ENCODE measurements at regions not wholly inside any gene's neighbourhood (a gene's known extent, or its start where the extent isn't known, plus 50 kb on each side); places are given as distances from the start of the nearest gene placed in this dataset.
"Not testable (repeated sequence)": the region's sequence is repeated elsewhere in the genome, so short reads cannot be mapped to it uniquely, and the experiment has no call there.

DNA sequence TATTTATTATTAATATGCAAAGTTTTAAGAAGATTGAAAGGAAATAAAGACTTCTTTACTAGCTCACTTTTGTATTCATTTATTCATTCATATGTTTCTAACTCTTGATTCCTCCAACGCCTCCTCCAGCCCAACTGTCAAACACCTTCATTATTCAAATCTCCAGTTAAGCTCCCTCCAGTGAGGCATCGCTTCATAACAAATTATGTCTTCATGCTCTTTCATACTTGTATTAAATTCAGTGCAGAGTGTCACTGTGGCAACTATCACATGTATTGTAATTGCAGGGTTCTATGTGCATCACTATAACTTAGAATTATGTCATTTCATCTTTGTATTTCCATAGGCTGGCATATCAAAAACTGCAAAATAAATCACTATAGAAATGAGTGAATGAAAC, 1394.2 kb upstream of the PCDH7 start:
- no peak for DNase-seq (ENCODE audit: low read depth)
- in situ Hi-C loops (cut with HindIII; ENCODE audit: low pct_unique_long_range_greater_than_20kb, low sequenced_read_pairs): no loop called here

DNA sequence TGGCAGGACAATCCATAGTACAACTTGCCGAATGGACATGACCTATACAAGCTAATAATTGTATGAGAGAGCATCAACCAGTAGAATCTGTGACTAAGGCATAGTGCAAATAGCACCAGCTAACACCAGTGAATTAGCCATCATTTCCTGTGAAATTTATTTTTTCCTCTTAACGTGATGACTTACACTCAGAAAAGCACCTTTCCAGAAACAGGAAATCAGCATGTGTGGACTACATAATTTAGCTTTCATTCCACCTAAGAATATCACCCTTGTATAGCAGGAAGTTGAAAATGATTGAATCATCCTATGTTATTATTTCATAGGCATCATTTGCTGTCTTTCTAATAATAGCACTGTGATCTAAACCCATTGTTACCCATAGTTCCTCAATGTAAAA, 1393.4 kb upstream of the PCDH7 start:
- no peak for DNase-seq (ENCODE audit: low read depth)

GRCh38 chr4:29336861-29337260, 1383.3 kb upstream of the PCDH7 start:
- no peak for DNase-seq (ENCODE audit: low read depth)
- in situ Hi-C loops (cut with HindIII; ENCODE audit: low pct_unique_long_range_greater_than_20kb, low sequenced_read_pairs): no loop called here

More for the DNA sequence above, 1393.4 kb upstream of the PCDH7 start:
- in situ Hi-C loops (cut with HindIII; ENCODE audit: low pct_unique_long_range_greater_than_20kb, low sequenced_read_pairs): no loop called here

DNA sequence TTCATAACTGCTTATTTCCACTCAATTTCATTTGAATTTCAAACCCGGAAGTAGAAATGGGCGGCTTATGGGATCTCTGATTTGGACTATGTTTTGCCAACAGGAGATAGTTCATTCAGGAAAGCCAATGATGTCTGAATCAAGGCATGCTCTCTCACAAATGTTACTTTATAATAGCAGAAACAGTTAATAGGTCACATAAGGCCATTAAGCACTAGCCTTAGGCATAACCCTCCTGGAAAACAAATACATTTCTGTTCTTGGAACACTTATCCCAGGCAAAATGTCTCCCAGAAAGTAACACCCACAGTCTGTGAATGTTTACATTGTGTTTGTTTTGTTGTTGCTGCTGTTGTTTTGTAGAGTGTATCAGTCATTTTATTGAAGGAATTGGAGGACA, 1347.2 kb upstream of the PCDH7 start:
- DNase-seq (ENCODE audit: low read depth): no peak
- in situ Hi-C loops (cut with HindIII; ENCODE audit: low pct_unique_long_range_greater_than_20kb, low sequenced_read_pairs): no loop called here

GRCh38 chr4:29375716-29376115, 1344.5 kb upstream of the PCDH7 start:
- DNase-seq (ENCODE audit: low read depth): no peak
- in situ Hi-C loops (cut with HindIII; ENCODE audit: low pct_unique_long_range_greater_than_20kb, low sequenced_read_pairs): no loop called here

- in situ Hi-C loops (cut with HindIII; ENCODE audit: low pct_unique_long_range_greater_than_20kb, low sequenced_read_pairs); DNase-seq (ENCODE audit: low read depth): not testable (repeated sequence)
Measured at GRCh38 chr4:29378237-29378636, 1341.9 kb upstream of the PCDH7 start.

- DNase-seq (ENCODE audit: low read depth): no peak
Measured at GRCh38 chr4:29390921-29391320, 1329.2 kb upstream of the PCDH7 start.

DNA sequence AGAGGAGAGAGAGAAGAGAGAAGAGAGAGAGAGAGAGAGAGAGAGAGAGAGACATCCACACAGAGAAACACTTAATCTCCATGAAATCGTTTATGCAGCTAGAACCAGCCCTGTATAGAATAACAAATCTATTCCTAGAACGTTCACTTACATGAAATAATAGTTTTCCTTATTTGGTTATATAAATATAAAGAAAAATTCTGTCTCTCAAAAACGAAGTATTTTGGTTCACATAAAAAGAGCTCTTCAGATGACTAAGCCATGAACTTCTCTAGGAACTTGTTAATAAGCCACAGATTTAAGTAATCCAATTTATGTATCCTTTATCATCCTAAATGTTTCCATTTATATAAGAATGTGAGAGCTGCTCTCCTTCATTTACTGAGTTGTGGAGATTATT, 1315.1 kb upstream of the PCDH7 start:
- DNase-seq (ENCODE audit: low read depth): no peak
- in situ Hi-C loops (cut with HindIII; ENCODE audit: low pct_unique_long_range_greater_than_20kb, low sequenced_read_pairs): no loop called here

More at GRCh38 chr4:29390921-29391320, 1329.2 kb upstream of the PCDH7 start:
- in situ Hi-C loops (cut with HindIII; ENCODE audit: low pct_unique_long_range_greater_than_20kb, low sequenced_read_pairs): no loop called here

DNA sequence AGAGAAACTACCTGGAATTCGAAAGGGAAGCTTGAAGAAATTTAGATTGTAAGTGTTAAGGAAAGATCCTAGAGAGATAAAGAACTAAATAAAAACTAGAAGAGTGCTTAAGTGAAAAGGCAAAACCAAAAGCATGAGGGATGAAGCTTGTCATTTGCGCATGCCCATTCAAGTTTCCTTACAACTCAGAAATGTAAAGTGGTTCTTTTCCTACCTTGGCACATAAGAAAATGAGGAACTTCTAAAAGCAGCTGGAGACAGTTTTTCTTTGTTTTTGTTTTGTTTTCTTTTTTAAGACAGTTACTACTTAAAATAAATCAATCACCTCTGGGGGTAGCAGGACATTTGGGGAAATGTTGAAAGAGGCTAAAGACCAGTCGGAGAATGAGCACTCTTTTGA, 1304.4 kb upstream of the PCDH7 start:
- no peak for DNase-seq (ENCODE audit: low read depth)
- in situ Hi-C loops (cut with HindIII; ENCODE audit: low pct_unique_long_range_greater_than_20kb, low sequenced_read_pairs): no loop called here

- peak; percentile 64 for DNase-seq (ENCODE audit: low read depth)
- in situ Hi-C loops (cut with HindIII; ENCODE audit: low pct_unique_long_range_greater_than_20kb, low sequenced_read_pairs): no loop called here
Measured at GRCh38 chr4:29423836-29424721, 1296.1 kb upstream of the PCDH7 start.

GRCh38 chr4:29453303-29453820, 1266.8 kb upstream of the PCDH7 start:
- in situ Hi-C loops (cut with HindIII; ENCODE audit: low pct_unique_long_range_greater_than_20kb, low sequenced_read_pairs): no loop called here
- DNase-seq (ENCODE audit: low read depth): no peak

DNA sequence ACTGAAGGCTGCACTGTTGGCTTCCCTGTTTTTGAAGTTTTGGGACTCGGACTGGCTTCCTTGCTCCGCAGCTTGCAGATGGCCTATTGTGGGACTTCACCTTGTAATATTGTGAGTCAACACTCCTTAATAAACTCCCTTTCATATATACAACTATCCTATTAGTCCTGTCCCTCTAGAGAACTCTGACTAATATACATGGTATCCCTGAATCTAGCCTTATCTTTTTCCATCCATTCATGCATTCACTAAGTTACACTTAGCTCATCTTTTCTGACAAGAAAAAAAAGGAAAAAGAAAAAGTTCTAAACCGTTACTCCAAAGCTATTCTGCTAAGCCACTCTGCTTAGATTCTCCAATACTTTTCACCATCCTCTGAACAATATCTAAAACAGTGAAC, 1260.2 kb upstream of the PCDH7 start:
- no peak for DNase-seq (ENCODE audit: low read depth)
- in situ Hi-C loops (cut with HindIII; ENCODE audit: low pct_unique_long_range_greater_than_20kb, low sequenced_read_pairs): no loop called here

DNA sequence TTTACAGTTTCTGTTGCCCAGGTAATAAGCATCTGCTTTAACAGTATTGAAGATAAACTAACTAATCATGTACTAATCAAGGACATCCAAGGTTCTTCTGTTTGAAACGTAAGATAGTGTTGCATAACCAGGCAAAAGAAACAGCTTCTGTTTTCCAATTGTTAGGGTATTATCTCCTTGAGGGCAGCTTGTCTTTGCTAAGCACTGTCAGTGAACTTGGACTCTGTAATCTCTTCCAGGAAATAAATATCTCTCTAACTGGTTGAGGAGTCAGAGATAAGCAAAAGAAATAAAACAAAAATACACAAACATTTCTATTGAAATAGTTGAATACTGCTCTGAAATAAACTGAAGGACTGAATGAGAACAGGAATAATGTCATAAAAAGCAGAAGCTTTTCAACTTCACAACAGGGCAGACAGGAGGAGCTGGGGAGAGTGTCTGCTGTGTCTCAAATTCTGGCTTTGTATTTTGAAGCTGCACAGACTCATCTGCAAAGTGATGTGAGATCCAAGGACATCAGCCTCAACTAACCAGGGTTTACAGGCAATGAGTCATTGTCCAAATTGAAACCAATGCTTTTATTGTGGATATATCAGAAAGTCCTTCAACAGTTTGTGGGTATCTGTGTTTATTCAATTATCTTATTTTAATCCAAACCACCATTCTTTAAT, 1253.0 kb upstream of the PCDH7 start:
- no peak for DNase-seq (ENCODE audit: low read depth)
- in situ Hi-C loops (cut with HindIII; ENCODE audit: low pct_unique_long_range_greater_than_20kb, low sequenced_read_pairs): no loop called here
